ENCODE measurements at regions not wholly inside any gene's neighbourhood (a gene's known extent, or its start where the extent isn't known, plus 50 kb on each side); places are given as distances from the start of the nearest gene placed in this dataset.

- DNase-seq (ENCODE audit: low read depth in 2 of 2) = no peak
Measured at GRCh38 chr10:78391585-78391984, 357.9 kb downstream of the RPS24 start.

GRCh38 chr10:78392197-78392596 is 358.5 kb downstream of the RPS24 start:
- DNase-seq (ENCODE audit: low read depth in 2 of 2) = no peak

GRCh38 chr10:78393094-78393493 is 359.4 kb downstream of the RPS24 start:
- no peak for DNase-seq (ENCODE audit: low read depth in 2 of 2)

- no peak for DNase-seq (ENCODE audit: low read depth in 2 of 2)
Measured at GRCh38 chr10:78394047-78394446, 360.4 kb downstream of the RPS24 start.

GRCh38 chr10:78395162-78395561 is 361.5 kb downstream of the RPS24 start:
- no peak for DNase-seq (ENCODE audit: low read depth in 2 of 2)

GRCh38 chr10:78396754-78397153 is 363.1 kb downstream of the RPS24 start:
- no peak for DNase-seq (ENCODE audit: low read depth in 2 of 2)

GRCh38 chr10:78397786-78398185 is 364.1 kb downstream of the RPS24 start:
- no peak for DNase-seq (ENCODE audit: low read depth in 2 of 2)

- no peak for DNase-seq (ENCODE audit: low read depth in 2 of 2)
Measured at GRCh38 chr10:78398382-78398781, 364.7 kb downstream of the RPS24 start.

- no peak for DNase-seq (ENCODE audit: low read depth in 2 of 2)
Measured at GRCh38 chr10:78401624-78402367, 368.1 kb downstream of the RPS24 start.

GRCh38 chr10:78402591-78402990 is 368.9 kb downstream of the RPS24 start:
- DNase-seq (ENCODE audit: low read depth in 2 of 2) = no peak

GRCh38 chr10:78403781-78404180 is 370.1 kb downstream of the RPS24 start:
- no peak for DNase-seq (ENCODE audit: low read depth in 2 of 2)

GRCh38 chr10:78404296-78404695 is 370.6 kb downstream of the RPS24 start:
- no peak for DNase-seq (ENCODE audit: low read depth in 2 of 2)

- DNase-seq (ENCODE audit: low read depth in 2 of 2) = no peak
Measured at GRCh38 chr10:78405231-78405630, 371.6 kb downstream of the RPS24 start.

- no peak for DNase-seq (ENCODE audit: low read depth in 2 of 2)
Measured at GRCh38 chr10:78405736-78406135, 372.1 kb downstream of the RPS24 start.

GRCh38 chr10:78406648-78407008 is 373.0 kb downstream of the RPS24 start:
- DNase-seq (ENCODE audit: low read depth in 2 of 2) = no peak

- peak in 1 of 2 donors; percentile 27 for DNase-seq (ENCODE audit: low read depth in 2 of 2)
Measured at GRCh38 chr10:78407009-78407711, 373.5 kb downstream of the RPS24 start.

GRCh38 chr10:78407966-78408365 is 374.3 kb downstream of the RPS24 start:
- DNase-seq (ENCODE audit: low read depth in 2 of 2) = no peak

GRCh38 chr10:78408671-78409472 is 375.2 kb downstream of the RPS24 start:
- DNase-seq (ENCODE audit: low read depth in 2 of 2) = no peak

GRCh38 chr10:78410046-78410965 is 376.6 kb downstream of the RPS24 start:
- no peak for DNase-seq (ENCODE audit: low read depth in 2 of 2)

GRCh38 chr10:78411716-78412115 is 378.1 kb downstream of the RPS24 start:
- DNase-seq (ENCODE audit: low read depth in 2 of 2) = no peak

GRCh38 chr10:78412605-78413004 is 378.9 kb downstream of the RPS24 start:
- DNase-seq (ENCODE audit: low read depth in 2 of 2) = no peak

All from stimulated activated CD8-positive, alpha-beta memory T cell treated with anti-CD3 and anti-CD28 coated beads, Interleukin-7, amount 100 ng/mL, for 1 hour (primary cell).